ENCODE measurements at regions not wholly inside any gene's neighbourhood (a gene's known extent, or its start where the extent isn't known, plus 50 kb on each side); places are given as distances from the start of the nearest gene placed in this dataset.

DNA sequence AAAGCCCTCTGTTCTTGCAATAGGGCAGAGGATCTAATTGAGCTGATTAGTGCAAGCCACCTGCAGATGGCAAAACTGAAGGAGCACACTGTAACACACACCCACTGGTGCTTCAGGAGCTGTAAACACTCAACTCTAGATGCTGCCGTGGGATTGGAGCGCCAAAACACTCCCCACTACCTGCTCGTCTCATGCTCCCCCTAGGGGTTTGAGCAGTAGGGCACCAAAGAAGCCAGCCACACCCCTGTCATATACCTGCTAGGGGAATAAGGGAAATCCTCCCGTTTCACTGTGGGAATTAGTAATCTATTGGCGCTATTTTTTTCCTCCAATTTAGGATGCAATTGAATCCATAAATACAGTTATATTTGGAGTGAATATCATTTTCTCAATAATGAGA lies 360.2 kb downstream of the GLUD2 start:
- TF ChIP-seq RAD21 (IDR thresholded peaks at IDR 0.05; ENCODE audit: low read depth) (no peak), TAF1 (IDR thresholded peaks at IDR 0.05; ENCODE audit: low read depth) (no peak), EGR1 (IDR thresholded peaks at IDR 0.05) (no peak), ZBTB7A (IDR thresholded peaks at IDR 0.05; ENCODE audit: low read depth) (no peak), EP300 (IDR thresholded peaks at IDR 0.05; ENCODE audit: borderline replicate concordance) (no peak), TCF12 (IDR thresholded peaks at IDR 0.05; ENCODE audit: low read depth) (no peak)
- TF ChIP-seq, protein P1, sequence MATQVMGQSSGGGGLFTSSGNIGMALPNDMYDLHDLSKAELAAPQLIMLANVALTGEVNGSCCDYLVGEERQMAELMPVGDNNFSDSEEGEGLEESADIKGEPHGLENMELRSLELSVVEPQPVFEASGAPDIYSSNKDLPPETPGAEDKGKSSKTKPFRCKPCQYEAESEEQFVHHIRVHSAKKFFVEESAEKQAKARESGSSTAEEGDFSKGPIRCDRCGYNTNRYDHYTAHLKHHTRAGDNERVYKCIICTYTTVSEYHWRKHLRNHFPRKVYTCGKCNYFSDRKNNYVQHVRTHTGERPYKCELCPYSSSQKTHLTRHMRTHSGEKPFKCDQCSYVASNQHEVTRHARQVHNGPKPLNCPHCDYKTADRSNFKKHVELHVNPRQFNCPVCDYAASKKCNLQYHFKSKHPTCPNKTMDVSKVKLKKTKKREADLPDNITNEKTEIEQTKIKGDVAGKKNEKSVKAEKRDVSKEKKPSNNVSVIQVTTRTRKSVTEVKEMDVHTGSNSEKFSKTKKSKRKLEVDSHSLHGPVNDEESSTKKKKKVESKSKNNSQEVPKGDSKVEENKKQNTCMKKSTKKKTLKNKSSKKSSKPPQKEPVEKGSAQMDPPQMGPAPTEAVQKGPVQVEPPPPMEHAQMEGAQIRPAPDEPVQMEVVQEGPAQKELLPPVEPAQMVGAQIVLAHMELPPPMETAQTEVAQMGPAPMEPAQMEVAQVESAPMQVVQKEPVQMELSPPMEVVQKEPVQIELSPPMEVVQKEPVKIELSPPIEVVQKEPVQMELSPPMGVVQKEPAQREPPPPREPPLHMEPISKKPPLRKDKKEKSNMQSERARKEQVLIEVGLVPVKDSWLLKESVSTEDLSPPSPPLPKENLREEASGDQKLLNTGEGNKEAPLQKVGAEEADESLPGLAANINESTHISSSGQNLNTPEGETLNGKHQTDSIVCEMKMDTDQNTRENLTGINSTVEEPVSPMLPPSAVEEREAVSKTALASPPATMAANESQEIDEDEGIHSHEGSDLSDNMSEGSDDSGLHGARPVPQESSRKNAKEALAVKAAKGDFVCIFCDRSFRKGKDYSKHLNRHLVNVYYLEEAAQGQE (IDR thresholded peaks at IDR 0.05; ENCODE audit: low read depth): no peak

DNA sequence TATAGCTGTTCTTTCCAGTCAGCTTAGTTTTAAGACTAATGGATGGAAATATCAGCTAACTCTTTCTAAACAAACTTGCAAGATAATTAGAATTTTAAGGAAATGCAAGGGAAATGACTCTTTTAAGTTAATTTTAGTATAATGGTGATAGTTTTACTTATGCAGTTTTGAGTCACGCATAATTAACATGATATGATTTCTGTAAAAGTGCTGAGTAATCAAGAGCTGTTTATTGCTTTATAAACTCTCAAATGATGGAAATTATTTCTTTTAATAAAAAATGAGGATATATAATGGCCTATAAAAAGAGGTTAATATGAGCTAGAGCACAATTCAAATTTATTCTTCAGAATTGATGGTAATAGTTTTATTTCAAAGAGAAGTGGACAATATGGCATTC lies 385.9 kb downstream of the GLUD2 start:
- no peak for TF ChIP-seq CEBPB (IDR thresholded peaks at IDR 0.05)
- no peak for TF ChIP-seq ZBTB7A (IDR thresholded peaks at IDR 0.05; ENCODE audit: low read depth)
- no peak for TF ChIP-seq EP300 (IDR thresholded peaks at IDR 0.05; ENCODE audit: borderline replicate concordance)
- no peak for TF ChIP-seq TCF12 (IDR thresholded peaks at IDR 0.05; ENCODE audit: low read depth)
- TF ChIP-seq, protein P2, sequence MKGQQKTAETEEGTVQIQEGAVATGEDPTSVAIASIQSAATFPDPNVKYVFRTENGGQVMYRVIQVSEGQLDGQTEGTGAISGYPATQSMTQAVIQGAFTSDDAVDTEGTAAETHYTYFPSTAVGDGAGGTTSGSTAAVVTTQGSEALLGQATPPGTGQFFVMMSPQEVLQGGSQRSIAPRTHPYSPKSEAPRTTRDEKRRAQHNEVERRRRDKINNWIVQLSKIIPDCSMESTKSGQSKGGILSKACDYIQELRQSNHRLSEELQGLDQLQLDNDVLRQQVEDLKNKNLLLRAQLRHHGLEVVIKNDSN (IDR thresholded peaks at IDR 0.05): no peak
- TF ChIP-seq TAF1 (IDR thresholded peaks at IDR 0.05; ENCODE audit: low read depth): no peak
- no peak for TF ChIP-seq CREB1 (IDR thresholded peaks at IDR 0.05; ENCODE audit: low read depth)
- no peak for TF ChIP-seq FOXM1 (IDR thresholded peaks at IDR 0.05; ENCODE audit: borderline replicate concordance, low read depth)
- no peak for TF ChIP-seq YY1 (IDR thresholded peaks at IDR 0.05; ENCODE audit: low read depth)
- no peak for TF ChIP-seq RAD21 (IDR thresholded peaks at IDR 0.05; ENCODE audit: low read depth)

DNA sequence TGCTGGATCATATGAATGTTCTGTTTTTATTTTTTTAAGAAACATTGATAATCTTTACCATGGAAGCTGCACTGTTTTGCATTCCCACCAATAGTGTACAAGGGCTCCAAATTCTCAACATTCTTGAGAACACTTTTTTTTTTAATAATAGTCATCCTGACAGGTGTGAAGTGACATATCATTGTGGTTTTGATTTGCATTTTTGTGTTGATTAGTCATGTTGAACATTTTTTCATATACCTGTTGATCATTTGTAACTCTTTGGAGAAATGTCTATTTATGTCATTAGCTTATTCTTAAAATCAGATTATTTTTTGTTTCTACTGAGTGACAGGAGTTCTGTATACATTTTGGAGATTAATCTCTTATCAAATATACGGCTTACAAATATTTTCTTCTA lies 408.5 kb downstream of the GLUD2 start:
- TF ChIP-seq, protein P2 (IDR thresholded peaks at IDR 0.05): no peak
- TF ChIP-seq CEBPB (IDR thresholded peaks at IDR 0.05) (no peak), YY1 (IDR thresholded peaks at IDR 0.05; ENCODE audit: low read depth) (no peak), TEAD4 (IDR thresholded peaks at IDR 0.05) (no peak), TCF12 (IDR thresholded peaks at IDR 0.05; ENCODE audit: low read depth) (no peak), EGR1 (IDR thresholded peaks at IDR 0.05) (no peak), RAD21 (IDR thresholded peaks at IDR 0.05; ENCODE audit: low read depth) (no peak), TAF1 (IDR thresholded peaks at IDR 0.05; ENCODE audit: low read depth) (no peak), EP300 (IDR thresholded peaks at IDR 0.05; ENCODE audit: borderline replicate concordance) (no peak), FOXM1 (IDR thresholded peaks at IDR 0.05; ENCODE audit: borderline replicate concordance, low read depth) (no peak), NFIC (IDR thresholded peaks at IDR 0.05) (no peak), ZBTB7A (IDR thresholded peaks at IDR 0.05; ENCODE audit: low read depth) (no peak), CREB1 (IDR thresholded peaks at IDR 0.05; ENCODE audit: low read depth) (no peak)
- TF ChIP-seq, protein P1 (IDR thresholded peaks at IDR 0.05; ENCODE audit: low read depth): no peak
- TF ChIP-seq, protein P3, sequence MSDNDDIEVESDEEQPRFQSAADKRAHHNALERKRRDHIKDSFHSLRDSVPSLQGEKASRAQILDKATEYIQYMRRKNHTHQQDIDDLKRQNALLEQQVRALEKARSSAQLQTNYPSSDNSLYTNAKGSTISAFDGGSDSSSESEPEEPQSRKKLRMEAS (IDR thresholded peaks at IDR 0.05): no peak

DNA sequence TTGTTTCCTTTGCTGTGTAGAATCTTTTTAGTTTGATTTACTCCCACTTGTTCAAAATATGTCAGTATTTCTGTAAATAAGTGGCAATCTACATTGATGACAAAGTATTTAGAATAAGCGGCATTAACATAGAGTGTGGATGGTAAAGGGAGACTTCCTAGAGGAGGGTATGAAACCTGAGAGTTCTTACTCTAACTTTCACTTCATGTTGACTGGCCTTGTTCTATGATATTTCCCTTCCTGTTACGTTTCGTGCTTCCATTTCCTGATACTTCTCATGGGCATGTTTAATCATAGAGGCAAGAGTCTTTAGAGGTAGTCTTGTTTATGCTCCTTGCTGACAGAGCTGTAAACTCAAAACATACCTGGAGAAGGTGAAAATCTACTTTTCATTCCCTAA lies 408.9 kb downstream of the GLUD2 start:
- no peak for TF ChIP-seq EGR1 (IDR thresholded peaks at IDR 0.05)
- TF ChIP-seq, protein P2 (IDR thresholded peaks at IDR 0.05): no peak
- no peak for TF ChIP-seq CREB1 (IDR thresholded peaks at IDR 0.05; ENCODE audit: low read depth)
- TF ChIP-seq YY1 (IDR thresholded peaks at IDR 0.05; ENCODE audit: low read depth): no peak
- no peak for TF ChIP-seq TEAD4 (IDR thresholded peaks at IDR 0.05)
- no peak for TF ChIP-seq FOXM1 (IDR thresholded peaks at IDR 0.05; ENCODE audit: borderline replicate concordance, low read depth)
- TF ChIP-seq CEBPB (IDR thresholded peaks at IDR 0.05): no peak
- TF ChIP-seq NFIC (IDR thresholded peaks at IDR 0.05): no peak
- TF ChIP-seq TCF12 (IDR thresholded peaks at IDR 0.05; ENCODE audit: low read depth): no peak
- no peak for TF ChIP-seq TAF1 (IDR thresholded peaks at IDR 0.05; ENCODE audit: low read depth)
- no peak for TF ChIP-seq RAD21 (IDR thresholded peaks at IDR 0.05; ENCODE audit: low read depth)
- TF ChIP-seq, protein P3 (IDR thresholded peaks at IDR 0.05): no peak

DNA sequence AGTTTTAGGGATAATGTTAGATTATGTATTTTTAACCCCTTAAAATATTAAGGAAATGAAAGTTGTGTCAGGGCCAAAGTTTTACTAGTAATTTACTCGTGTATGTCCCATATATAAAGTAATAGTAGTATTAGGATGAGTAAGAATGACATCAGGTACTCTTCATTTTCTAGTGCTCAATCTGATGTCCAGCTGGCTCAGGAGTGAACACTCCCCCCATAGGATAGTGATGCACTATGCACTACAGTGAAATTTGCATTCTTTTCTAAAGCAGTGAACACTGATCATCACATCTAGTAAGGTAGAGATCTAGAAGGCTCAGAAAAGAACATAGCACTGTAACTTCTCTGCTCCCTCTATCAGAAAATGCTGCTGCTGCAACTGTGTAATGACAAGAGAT lies 409.7 kb downstream of the GLUD2 start:
- TF ChIP-seq TEAD4 (IDR thresholded peaks at IDR 0.05) (no peak), EGR1 (IDR thresholded peaks at IDR 0.05) (no peak), NFIC (IDR thresholded peaks at IDR 0.05) (no peak), YY1 (IDR thresholded peaks at IDR 0.05; ENCODE audit: low read depth) (no peak), CREB1 (IDR thresholded peaks at IDR 0.05; ENCODE audit: low read depth) (no peak), FOXM1 (IDR thresholded peaks at IDR 0.05; ENCODE audit: borderline replicate concordance, low read depth) (no peak), CEBPB (IDR thresholded peaks at IDR 0.05) (no peak), TCF12 (IDR thresholded peaks at IDR 0.05; ENCODE audit: low read depth) (no peak), ZBTB7A (IDR thresholded peaks at IDR 0.05; ENCODE audit: low read depth) (no peak), EP300 (IDR thresholded peaks at IDR 0.05; ENCODE audit: borderline replicate concordance) (no peak), TAF1 (IDR thresholded peaks at IDR 0.05; ENCODE audit: low read depth) (no peak), RAD21 (IDR thresholded peaks at IDR 0.05; ENCODE audit: low read depth) (no peak)
- TF ChIP-seq, protein P1 (IDR thresholded peaks at IDR 0.05; ENCODE audit: low read depth): no peak
- TF ChIP-seq, protein P2 (IDR thresholded peaks at IDR 0.05): no peak
